H1 (cell line): ENCODE measurements at regions not wholly inside any gene's neighbourhood (a gene's known extent, or its start where the extent isn't known, plus 50 kb on each side); places are given as distances from the start of the nearest gene placed in this dataset.

Source experiments
- ATF3 ChIP-seq: IDR thresholded peaks from 2 replicates; pipeline ENCODE4 v1.6.1; 2011; ENCODE audit warnings: low read depth, mild to moderate bottlenecking, low read length; ENCODE audit not compliant: insufficient read depth
- CEBPB ChIP-seq: IDR thresholded peaks from 2 replicates; pipeline ENCODE4 v1.6.1; 2012; ENCODE audit warnings: low read depth, low read length
- CTCF ChIP-seq, 3 experiments: IDR thresholded peaks; 1 replicate in 2 of 3; 2 replicates in 1 of 3; pipeline versions ENCODE4 v1.5.1 to v1.6.1; 2011; ENCODE audit warnings: low read length in 3 of 3, mild to moderate bottlenecking in 3 of 3, inconsistent platforms in 2 of 3, low read depth in 1 of 3, moderate library complexity in 1 of 3; ENCODE audit not compliant: insufficient read depth in 1 of 3; ENCODE audit errors: control extremely low read depth in 1 of 3
- JUN ChIP-seq: IDR thresholded peaks from 2 replicates; pipeline ENCODE4 v1.6.1; 2011; ENCODE audit warnings: low read depth, mild to moderate bottlenecking, improper control_type of control experiment, low read length
- JUND ChIP-seq: IDR thresholded peaks from 2 replicates; pipeline ENCODE4 v1.6.1; 2011; ENCODE audit warnings: mild to moderate bottlenecking, improper control_type of control experiment, low read length
- POLR2A ChIP-seq, 2 experiments: IDR thresholded peaks; 1 replicate in 1 of 2; 2 replicates in 1 of 2; pipeline ENCODE4 v1.6.1; 2011; ENCODE audit warnings: low read depth in 2 of 2, low read length in 2 of 2, mild to moderate bottlenecking in 2 of 2; ENCODE audit errors: control extremely low read depth in 1 of 2
- RAD21 ChIP-seq, 2 experiments: IDR thresholded peaks in 1 of 2; conservative IDR thresholded peaks in 1 of 2; 2 replicates each; pipeline ENCODE4 v1.6.1; 2011; ENCODE audit warnings: low read depth in 2 of 2, low read length in 2 of 2, improper control_type of control experiment in 1 of 2, inconsistent platforms in 1 of 2, mild to moderate bottlenecking in 1 of 2, moderate library complexity in 1 of 2

GRCh38 chrX:73758250-73758649, 94.3 kb downstream of the XIST start:
- no peak for TF ChIP-seq JUND
- no peak for TF ChIP-seq RAD21 (IDR thresholded peaks at IDR 0.05 in 1 of 2, conservative IDR thresholded peaks at IDR 0.05 in 1 of 2; ENCODE audit: low read depth in 2 of 2, low read length in 2 of 2)
- TF ChIP-seq CTCF (IDR thresholded peaks at IDR 0.05; ENCODE audit: control extremely low read depth in 1 of 3, insufficient read depth in 1 of 3, low read depth in 1 of 3, low read length in 3 of 3) = no peak
- no peak for TF ChIP-seq ATF3
- TF ChIP-seq JUN = no peak
- TF ChIP-seq CEBPB = no peak
- TF ChIP-seq POLR2A (IDR thresholded peaks at IDR 0.05; ENCODE audit: control extremely low read depth in 1 of 2, low read depth in 2 of 2, low read length in 2 of 2) = no peak
